ENCODE measurements at regions not wholly inside any gene's neighbourhood (a gene's known extent, or its start where the extent isn't known, plus 50 kb on each side); places are given as distances from the start of the nearest gene placed in this dataset.

GRCh38 chrX:2608638-2609430 is 82.3 kb upstream of the CD99 start:
- DNase-seq (ENCODE audit: low read depth) = peak; percentile 63

- DNase-seq (ENCODE audit: low read depth) = no peak
Observed at GRCh38 chrX:2607113-2607512, 84.0 kb upstream of the CD99 start.

- DNase-seq (ENCODE audit: low read depth) = no peak
Observed at GRCh38 chrX:2600564-2600963, 90.5 kb upstream of the CD99 start.

GRCh38 chrX:2596555-2597255 is 94.4 kb upstream of the CD99 start:
- no peak for DNase-seq (ENCODE audit: low read depth)

GRCh38 chrX:2596045-2596444 is 95.0 kb upstream of the CD99 start:
- DNase-seq (ENCODE audit: low read depth) = no peak

- no peak for DNase-seq (ENCODE audit: low read depth)
Observed at GRCh38 chrX:2595258-2595657, 94.5 kb upstream of the DHRSX start.

GRCh38 chrX:2594491-2594890 is 93.7 kb upstream of the DHRSX start:
- no peak for DNase-seq (ENCODE audit: low read depth)

GRCh38 chrX:2592279-2592678 is 91.5 kb upstream of the DHRSX start:
- no peak for DNase-seq (ENCODE audit: low read depth)

GRCh38 chrX:2589186-2590020 is 88.6 kb upstream of the DHRSX start:
- DNase-seq (ENCODE audit: low read depth) = no peak

GRCh38 chrX:2588049-2588448 is 87.3 kb upstream of the DHRSX start:
- DNase-seq (ENCODE audit: low read depth) = no peak

- no peak for DNase-seq (ENCODE audit: low read depth)
Observed at GRCh38 chrX:2587146-2587545, 86.4 kb upstream of the DHRSX start.

GRCh38 chrX:2585158-2585470 is 84.3 kb upstream of the DHRSX start:
- DNase-seq (ENCODE audit: low read depth) = no peak

GRCh38 chrX:2584251-2585157 is 83.7 kb upstream of the DHRSX start:
- no peak for DNase-seq (ENCODE audit: low read depth)

GRCh38 chrX:2583194-2584162 is 82.7 kb upstream of the DHRSX start:
- no peak for DNase-seq (ENCODE audit: low read depth)

- no peak for DNase-seq (ENCODE audit: low read depth)
Observed at GRCh38 chrX:2582667-2583066, 81.9 kb upstream of the DHRSX start.

GRCh38 chrX:2581296-2581695 is 80.5 kb upstream of the DHRSX start:
- no peak for DNase-seq (ENCODE audit: low read depth)

GRCh38 chrX:2578864-2579263 is 78.1 kb upstream of the DHRSX start:
- no peak for DNase-seq (ENCODE audit: low read depth)

GRCh38 chrX:2577844-2578466 is 77.2 kb upstream of the DHRSX start:
- no peak for DNase-seq (ENCODE audit: low read depth)

- no peak for DNase-seq (ENCODE audit: low read depth)
Observed at GRCh38 chrX:2576793-2577192, 76.0 kb upstream of the DHRSX start.

- DNase-seq (ENCODE audit: low read depth) = no peak
Observed at GRCh38 chrX:2574271-2574670, 73.5 kb upstream of the DHRSX start.
